ENCODE measurements at regions not wholly inside any gene's neighbourhood (a gene's known extent, or its start where the extent isn't known, plus 50 kb on each side); places are given as distances from the start of the nearest gene placed in this dataset.

GRCh38 chr2:9705196-9705595 lies 74.4 kb upstream of the YWHAQ start:
- no peak for DNase-seq (ENCODE audit: low read depth, low spot score)
- TF ChIP-seq CTCF (IDR thresholded peaks at IDR 0.05; ENCODE audit: low read depth, low read length) = no peak
- H3K4me3 ChIP-seq (ENCODE audit: low read depth, low read length) = no peak overlapping the region
- in situ Hi-C loops (cut with HindIII; ENCODE audit: low sequenced_read_pairs) = no loop called here

GRCh38 chr2:9707008-9707407 lies 76.2 kb upstream of the YWHAQ start:
- no peak overlapping the region for H3K4me3 ChIP-seq (ENCODE audit: low read depth, low read length)
- no peak for TF ChIP-seq CTCF (IDR thresholded peaks at IDR 0.05; ENCODE audit: low read depth, low read length)
- DNase-seq (ENCODE audit: low read depth, low spot score) = no peak
- in situ Hi-C loops (cut with HindIII; ENCODE audit: low sequenced_read_pairs) = no loop called here

- TF ChIP-seq CTCF (IDR thresholded peaks at IDR 0.05; ENCODE audit: low read depth, low read length) = no peak
- in situ Hi-C loops (cut with HindIII; ENCODE audit: low sequenced_read_pairs) = no loop called here
- H3K4me3 ChIP-seq (ENCODE audit: low read depth, low read length) = no peak overlapping the region
- no peak for DNase-seq (ENCODE audit: low read depth, low spot score)
Observed at GRCh38 chr2:9707611-9708160, 76.9 kb upstream of the YWHAQ start.

DNA sequence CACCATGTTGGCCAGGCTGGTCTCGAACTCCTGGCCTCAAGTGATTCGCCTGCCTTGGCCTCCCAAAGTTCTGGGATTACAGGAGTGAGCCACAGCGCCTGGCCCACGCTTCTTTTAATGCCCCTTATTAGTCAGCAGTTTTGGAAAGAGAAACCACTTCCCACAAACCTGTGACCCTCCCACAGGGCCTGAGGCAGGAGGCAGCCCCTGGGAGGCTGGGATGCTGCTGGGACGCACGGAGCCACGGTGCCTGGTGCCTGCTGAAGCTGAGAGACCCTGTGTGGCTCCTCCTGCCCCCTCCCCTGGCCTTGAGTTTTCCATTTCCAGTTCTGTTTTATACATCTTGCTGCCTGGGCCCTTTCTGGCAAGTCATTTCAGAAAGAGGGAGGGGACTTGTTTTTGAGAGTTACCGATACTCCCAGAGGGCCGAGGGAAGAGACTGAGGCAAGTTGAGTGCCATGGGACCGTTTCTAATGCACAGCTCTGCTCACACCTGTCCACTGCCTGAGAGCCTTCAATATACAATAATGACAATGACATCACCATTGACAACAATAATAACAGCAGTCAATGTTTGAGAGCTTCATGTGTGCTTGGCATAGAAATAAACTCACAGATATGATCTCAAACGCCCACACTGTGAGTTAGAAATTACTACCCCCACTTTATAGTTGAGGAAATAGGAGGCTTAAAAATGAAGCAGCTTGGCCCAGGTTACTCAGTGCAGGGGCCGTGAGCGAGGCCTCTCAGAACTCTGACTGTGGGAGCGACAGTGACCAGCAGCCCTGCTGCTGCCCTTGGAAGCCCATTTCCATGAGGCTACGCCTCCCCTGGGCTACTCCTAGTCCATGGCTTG lies 78.1 kb upstream of the YWHAQ start:
- no peak for TF ChIP-seq CTCF (IDR thresholded peaks at IDR 0.05; ENCODE audit: low read depth, low read length)
- H3K4me3 ChIP-seq (ENCODE audit: low read depth, low read length) = no peak overlapping the region
- no peak for DNase-seq (ENCODE audit: low read depth, low spot score)
- in situ Hi-C loops (cut with HindIII; ENCODE audit: low sequenced_read_pairs) = no loop called here

- in situ Hi-C loops (cut with HindIII; ENCODE audit: low sequenced_read_pairs) = no loop called here
- no peak for TF ChIP-seq CTCF (IDR thresholded peaks at IDR 0.05; ENCODE audit: low read depth, low read length)
- no peak overlapping the region for H3K4me3 ChIP-seq (ENCODE audit: low read depth, low read length)
- DNase-seq (ENCODE audit: low read depth, low spot score) = no peak
Observed at GRCh38 chr2:9709539-9710285, 78.9 kb upstream of the YWHAQ start.

DNA sequence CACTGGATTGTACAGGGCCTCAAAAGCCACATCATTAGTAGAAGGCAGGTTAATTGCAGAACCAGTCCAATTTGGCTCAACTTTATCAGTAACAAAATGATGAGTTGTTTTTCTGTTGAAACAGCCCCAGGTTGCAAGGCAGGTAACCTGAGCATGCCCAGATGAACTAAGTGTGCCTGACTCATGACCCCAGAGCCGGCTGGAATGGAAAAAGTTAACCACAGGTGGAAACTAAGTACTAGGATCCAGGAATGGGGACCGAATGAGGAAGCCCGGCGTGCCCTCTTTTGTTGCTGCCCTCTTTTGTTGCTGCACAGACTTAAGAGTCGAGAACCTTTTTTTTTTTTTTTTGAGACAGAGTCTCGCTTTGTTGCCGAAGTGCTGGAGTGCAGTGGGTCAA lies 79.5 kb upstream of the YWHAQ start:
- DNase-seq (ENCODE audit: low read depth, low spot score) = no peak
- no peak overlapping the region for H3K4me3 ChIP-seq (ENCODE audit: low read depth, low read length)
- in situ Hi-C loops (cut with HindIII; ENCODE audit: low sequenced_read_pairs) = no loop called here
- no peak for TF ChIP-seq CTCF (IDR thresholded peaks at IDR 0.05; ENCODE audit: low read depth, low read length)

All from astrocyte of the spinal cord (primary cell).